Transverse colon (tissue), 4 donors: ENCODE measurements at regions not wholly inside any gene's neighbourhood (a gene's known extent, or its start where the extent isn't known, plus 50 kb on each side); places are given as distances from the start of the nearest gene placed in this dataset.

Source experiments
- DNase-seq: peaks from one replicate; pipeline ENCODE4 v3.0.0-alpha.2; 2019
- H3K27ac ChIP-seq, 4 donors: fragments of 200-600 bp; sonication (generic); 2 replicates each; pipeline ENCODE4 v1.5.1; 2016 to 2018; ENCODE audit warnings: inconsistent platforms in 4 of 4
- H3K27me3 ChIP-seq: fragments of 200-600 bp; sonication (generic); 2 replicates; pipeline ENCODE4 v1.5.1; 2017; ENCODE audit warnings: inconsistent platforms
- H3K36me3 ChIP-seq, 4 donors: fragments of 200-600 bp; sonication (generic); 2 replicates each; pipeline ENCODE4 v1.5.1; 2017 to 2019; ENCODE audit warnings: inconsistent platforms in 4 of 4
- H3K4me1 ChIP-seq, 4 donors: fragments of 200-600 bp; sonication (generic); 2 replicates each; pipeline ENCODE4 v1.5.1; 2017 to 2020; ENCODE audit warnings: inconsistent platforms in 4 of 4
- H3K4me3 ChIP-seq, 4 donors: fragments of 200-600 bp; sonication (generic); 1 replicate in 1 of 4; 2 replicates in 3 of 4; pipeline versions ENCODE4 v1.5.1 to v1.6.1; 2017 to 2019; ENCODE audit warnings: inconsistent platforms in 4 of 4
- H3K9me3 ChIP-seq, 2 donors: fragments of 200-600 bp; sonication (generic); 2 replicates each; pipeline ENCODE4 v1.5.1; 2017 to 2019; ENCODE audit warnings: inconsistent platforms in 2 of 2
- CTCF ChIP-seq, 5 experiments: fragments of 200-600 bp in 3 of 5; fragments of 450-650 bp in 2 of 5; sonication (generic) in 3 of 5; IDR thresholded peaks; 1 replicate in 2 of 5; 2 replicates in 3 of 5; pipeline ENCODE4 v1.5.1; 2016 to 2017; ENCODE audit warnings: antibody characterized with exemption in 5 of 5, inconsistent platforms in 3 of 5, mild to moderate bottlenecking in 2 of 5, moderate library complexity in 1 of 5
- EP300 ChIP-seq: sonication (generic); formaldehyde crosslinking; IDR thresholded peaks from one replicate; pipeline ENCODE4 v1.6.1; 2017; ENCODE audit warnings: antibody characterized with exemption, low read depth
- POLR2A ChIP-seq: fragments of 450-650 bp; IDR thresholded peaks from one replicate; pipeline ENCODE4 v1.6.1; 2016; ENCODE audit warnings: antibody characterized with exemption, mild to moderate bottlenecking, moderate library complexity
- POLR2AphosphoS5 ChIP-seq, 3 donors: sonication (generic); formaldehyde crosslinking; IDR thresholded peaks; one replicate each; pipeline ENCODE4 v1.6.1; 2016; ENCODE audit warnings: antibody characterized with exemption in 3 of 3
- WGBS, 2 donors: methylation state at CpG; one replicate each; pipeline ENCODE4 v1.1.5; 2018; ENCODE audit warnings: low coverage in 1 of 2; 5-methylcytosine and 5-hydroxymethylcytosine counted together
- in situ Hi-C, 4 donors: fragments of 200-750 bp; cut with MboI; loops; one replicate each; pipeline versions ENCODE4 v1.15.0 to v1.15.1; 2017; ENCODE audit warnings: low sequenced_read_pairs in 3 of 4, low pct_ligation_motif_present in 1 of 4, low pct_unique_long_range_greater_than_20kb in 1 of 4
- intact Hi-C: fragments of 100-400 bp; cut with DNase I; formaldehyde crosslinking; loops from one replicate; pipeline ENCODE4 v1.15.1; 2023; ENCODE audit warnings: low total_unique reads

GRCh38 chr18:71443706-71444480, 1100.2 kb downstream of the CBLN2 start:
- WGBS, 2 donors: 49 to 55% methylated on average over 3 of the region's 3 CpGs
- Histone ChIP-seq H3K9me3 (no peaks in the 10 kb centered on the region), H3K36me3 (no peaks in the 10 kb centered on the region), H3K4me3 (no peak overlapping the region), H3K27ac (no peak overlapping the region), H3K27me3 (no peaks in the 10 kb centered on the region), H3K4me1 (no peaks in the 10 kb centered on the region)
- DNase-seq: no peak
- intact Hi-C loops: no loop called here
- TF ChIP-seq POLR2A (no peak), CTCF (IDR thresholded peaks at IDR 0.05) (no peak), POLR2AphosphoS5 (IDR thresholded peaks at IDR 0.05) (no peak), EP300 (no peak)
- in situ Hi-C loops: no loop called here

GRCh38 chr18:71442731-71443141, 1101.4 kb downstream of the CBLN2 start:
- Histone ChIP-seq H3K36me3 (no peaks in the 10 kb centered on the region), H3K9me3 (no peaks in the 10 kb centered on the region), H3K4me1 (no peaks in the 10 kb centered on the region), H3K4me3 (no peak overlapping the region), H3K27me3 (no peaks in the 10 kb centered on the region), H3K27ac (no peak overlapping the region)
- no peak for TF ChIP-seq POLR2AphosphoS5 (IDR thresholded peaks at IDR 0.05)
- TF ChIP-seq POLR2A: no peak
- no peak for TF ChIP-seq CTCF (IDR thresholded peaks at IDR 0.05)
- no peak for TF ChIP-seq EP300
- DNase-seq: no peak
- 35 to 57% methylated on average over 3 of the region's 3 CpGs for WGBS, 2 donors
- intact Hi-C loops (no loop called here), in situ Hi-C loops (no loop called here)

- Histone ChIP-seq H3K27me3 (no peaks in the 10 kb centered on the region), H3K9me3 (no peaks in the 10 kb centered on the region), H3K4me3 (no peak overlapping the region), H3K27ac (no peak overlapping the region), H3K4me1 (no peaks in the 10 kb centered on the region), H3K36me3 (no peaks in the 10 kb centered on the region)
- intact Hi-C loops (no loop called here), in situ Hi-C loops (no loop called here)
- TF ChIP-seq EP300 (no peak), POLR2AphosphoS5 (IDR thresholded peaks at IDR 0.05) (no peak), CTCF (IDR thresholded peaks at IDR 0.05) (no peak), POLR2A (no peak)
- WGBS, 2 donors: 51 to 52% methylated on average over 4 of the region's 4 CpGs
- no peak for DNase-seq
Observed at GRCh38 chr18:71441156-71441555, 1103.0 kb downstream of the CBLN2 start.

GRCh38 chr18:71437511-71437910, 1106.6 kb downstream of the CBLN2 start:
- WGBS, 2 donors: 68 to 70% methylated on average over 2 of the region's 2 CpGs
- in situ Hi-C loops: no loop called here

More at GRCh38 chr18:71437511-71437910, 1106.6 kb downstream of the CBLN2 start:
- Histone ChIP-seq H3K27me3 (no peaks in the 10 kb centered on the region), H3K9me3 (no peaks in the 10 kb centered on the region), H3K4me1 (no peaks in the 10 kb centered on the region), H3K27ac (no peak overlapping the region), H3K36me3 (no peaks in the 10 kb centered on the region), H3K4me3 (no peak overlapping the region)
- DNase-seq: no peak
- intact Hi-C loops: no loop called here
- TF ChIP-seq POLR2AphosphoS5 (IDR thresholded peaks at IDR 0.05) (no peak), EP300 (no peak), POLR2A (no peak), CTCF (IDR thresholded peaks at IDR 0.05) (no peak)
